ENCODE measurements at regions not wholly inside any gene's neighbourhood (a gene's known extent, or its start where the extent isn't known, plus 50 kb on each side); places are given as distances from the start of the nearest gene placed in this dataset.

GRCh38 chr13:47499358-47500150 lies 501.5 kb downstream of the SUCLA2 start:
- TF ChIP-seq, protein P1, sequence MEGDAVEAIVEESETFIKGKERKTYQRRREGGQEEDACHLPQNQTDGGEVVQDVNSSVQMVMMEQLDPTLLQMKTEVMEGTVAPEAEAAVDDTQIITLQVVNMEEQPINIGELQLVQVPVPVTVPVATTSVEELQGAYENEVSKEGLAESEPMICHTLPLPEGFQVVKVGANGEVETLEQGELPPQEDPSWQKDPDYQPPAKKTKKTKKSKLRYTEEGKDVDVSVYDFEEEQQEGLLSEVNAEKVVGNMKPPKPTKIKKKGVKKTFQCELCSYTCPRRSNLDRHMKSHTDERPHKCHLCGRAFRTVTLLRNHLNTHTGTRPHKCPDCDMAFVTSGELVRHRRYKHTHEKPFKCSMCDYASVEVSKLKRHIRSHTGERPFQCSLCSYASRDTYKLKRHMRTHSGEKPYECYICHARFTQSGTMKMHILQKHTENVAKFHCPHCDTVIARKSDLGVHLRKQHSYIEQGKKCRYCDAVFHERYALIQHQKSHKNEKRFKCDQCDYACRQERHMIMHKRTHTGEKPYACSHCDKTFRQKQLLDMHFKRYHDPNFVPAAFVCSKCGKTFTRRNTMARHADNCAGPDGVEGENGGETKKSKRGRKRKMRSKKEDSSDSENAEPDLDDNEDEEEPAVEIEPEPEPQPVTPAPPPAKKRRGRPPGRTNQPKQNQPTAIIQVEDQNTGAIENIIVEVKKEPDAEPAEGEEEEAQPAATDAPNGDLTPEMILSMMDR (IDR thresholded peaks at IDR 0.05): no peak

GRCh38 chr13:47484548-47484947 lies 516.5 kb downstream of the SUCLA2 start:
- TF ChIP-seq, protein P1 (IDR thresholded peaks at IDR 0.05): no peak

GRCh38 chr13:47481536-47481935 lies 519.5 kb downstream of the SUCLA2 start:
- TF ChIP-seq, protein P1 (IDR thresholded peaks at IDR 0.05): no peak

DNA sequence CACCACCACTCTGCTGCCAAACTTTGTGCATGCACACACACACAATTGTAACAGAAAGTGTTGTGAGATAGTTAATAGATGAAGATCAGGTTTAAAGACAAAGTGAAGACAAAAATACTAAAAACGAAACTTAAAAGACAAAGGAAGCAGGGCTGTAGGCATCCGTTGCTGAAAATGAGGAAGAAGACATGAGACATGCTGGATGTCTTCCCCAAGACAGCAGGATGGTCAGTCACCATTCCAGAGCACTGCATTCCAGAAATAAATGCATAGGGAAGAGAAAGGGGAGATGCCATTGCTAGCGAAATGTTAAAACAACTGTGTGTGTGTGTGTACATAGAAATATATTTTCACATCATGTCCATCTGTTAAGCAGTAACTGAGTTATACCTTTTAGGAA lies 520.1 kb downstream of the SUCLA2 start:
- TF ChIP-seq, protein P1 (IDR thresholded peaks at IDR 0.05): no peak

DNA sequence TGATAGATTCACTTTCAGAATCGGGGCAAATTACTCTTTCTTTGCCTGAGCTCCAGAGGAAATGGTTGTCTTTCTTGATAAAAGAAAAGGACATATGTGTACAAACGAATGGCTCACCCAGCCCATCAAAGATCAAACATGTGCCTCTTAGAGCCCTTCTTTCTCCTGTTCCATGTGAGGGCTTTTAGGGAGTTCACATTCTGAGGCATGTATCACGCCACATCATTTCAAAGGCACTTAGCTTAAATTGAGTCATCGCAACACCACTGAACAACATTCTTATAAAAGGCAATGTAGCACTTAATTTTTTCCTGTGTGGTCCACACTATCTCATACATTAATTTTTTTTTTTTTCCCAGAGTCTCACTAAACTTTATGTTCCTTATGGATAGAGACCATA lies 521.0 kb downstream of the SUCLA2 start:
- TF ChIP-seq, protein P1 (IDR thresholded peaks at IDR 0.05): no peak

- TF ChIP-seq, protein P1 (IDR thresholded peaks at IDR 0.05): no peak
Observed at GRCh38 chr13:47478985-47479384, 522.1 kb downstream of the SUCLA2 start.

DNA sequence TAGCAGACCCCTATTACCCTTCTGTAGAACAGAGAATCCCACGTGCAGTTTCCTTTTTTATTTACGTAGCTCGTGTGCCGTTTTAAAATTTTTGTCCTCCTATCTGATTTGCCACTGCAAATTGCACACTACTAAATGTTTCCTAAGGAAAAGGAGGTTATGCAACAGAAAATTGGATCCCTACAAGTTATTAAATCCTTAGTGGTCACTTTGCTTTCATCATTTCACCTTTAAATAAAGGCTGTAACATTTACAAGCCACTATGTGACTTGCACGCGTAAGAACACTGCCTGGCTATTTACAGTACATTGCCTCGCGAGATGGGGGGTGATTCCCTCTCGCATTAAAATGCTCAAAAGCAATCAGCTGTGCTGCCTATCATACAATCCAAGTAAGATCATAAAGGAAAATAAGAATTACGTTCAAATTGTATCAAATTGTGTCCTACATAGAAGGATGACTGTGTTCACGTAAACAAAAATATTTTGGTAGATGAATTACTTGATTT lies 525.6 kb downstream of the SUCLA2 start:
- TF ChIP-seq, protein P1 (IDR thresholded peaks at IDR 0.05): no peak
